ENCODE measurements at regions not wholly inside any gene's neighbourhood (a gene's known extent, or its start where the extent isn't known, plus 50 kb on each side); places are given as distances from the start of the nearest gene placed in this dataset.

GRCh38 chr11:69394234-69394868 lies 87.1 kb upstream of the LINC01488 start:
- Histone ChIP-seq H3K27ac (replicated peaks in 1 of 4) (no peak overlapping the region), H3K36me3 (no peaks in the 10 kb centered on the region), H3K27me3 (peaks cover 0 to 26% (median 0%) of the 10 kb centered on the region in 4 donors), H3K4me3 (no peak overlapping the region), H3K4me1 (peaks cover 0 to 10% (median 9%) of the 10 kb centered on the region in 4 donors), H3K9me3 (no peaks in the 10 kb centered on the region)
- WGBS: 84% methylated on average over 15 of the region's 20 CpGs
- TF ChIP-seq EP300 (IDR thresholded peaks at IDR 0.05): no peak
- TF ChIP-seq POLR2A (IDR thresholded peaks at IDR 0.05; ENCODE audit: low read depth): no peak
- TF ChIP-seq CTCF (IDR thresholded peaks at IDR 0.05): no peak
- TF ChIP-seq POLR2AphosphoS5 (IDR thresholded peaks at IDR 0.05): no peak
- intact Hi-C loops (cut with DNase I): no loop called here
- no peak for DNase-seq (ENCODE audit: extremely low spot score)

GRCh38 chr11:69394869-69395246 lies 86.6 kb upstream of the LINC01488 start:
- H3K4me1 ChIP-seq: peaks cover 0 to 10% (median 9%) of the 10 kb centered on the region in 4 donors
- H3K36me3 ChIP-seq: no peaks in the 10 kb centered on the region
- peaks cover 0 to 26% (median 0%) of the 10 kb centered on the region in 4 donors for H3K27me3 ChIP-seq
- 71% methylated on average over 7 of the region's 7 CpGs for WGBS
- no peak overlapping the region for H3K4me3 ChIP-seq
- H3K9me3 ChIP-seq: no peaks in the 10 kb centered on the region
- DNase-seq (ENCODE audit: extremely low spot score): no peak
- no peak overlapping the region for H3K27ac ChIP-seq (replicated peaks in 1 of 4)
- intact Hi-C loops (cut with DNase I): no loop called here
- TF ChIP-seq POLR2A (IDR thresholded peaks at IDR 0.05; ENCODE audit: low read depth): no peak
- TF ChIP-seq CTCF (IDR thresholded peaks at IDR 0.05): no peak
- no peak for TF ChIP-seq EP300 (IDR thresholded peaks at IDR 0.05)

GRCh38 chr11:69395287-69395686 lies 86.2 kb upstream of the LINC01488 start:
- TF ChIP-seq POLR2AphosphoS5 (IDR thresholded peaks at IDR 0.05) (no peak), CTCF (IDR thresholded peaks at IDR 0.05) (no peak), EP300 (IDR thresholded peaks at IDR 0.05) (no peak), POLR2A (IDR thresholded peaks at IDR 0.05; ENCODE audit: low read depth) (no peak)
- no peaks in the 10 kb centered on the region for H3K36me3 ChIP-seq
- H3K27ac ChIP-seq (replicated peaks in 1 of 4): no peak overlapping the region
- peaks cover 0 to 10% (median 9%) of the 10 kb centered on the region in 4 donors for H3K4me1 ChIP-seq
- 89% methylated on average over 1 of the region's 8 CpGs for WGBS
- no peak overlapping the region for H3K4me3 ChIP-seq
- no peaks in the 10 kb centered on the region for H3K9me3 ChIP-seq
- intact Hi-C loops (cut with DNase I): no loop called here
- no peak for DNase-seq (ENCODE audit: extremely low spot score)
- H3K27me3 ChIP-seq: peaks cover 0 to 24% (median 0%) of the 10 kb centered on the region in 4 donors

GRCh38 chr11:69396051-69396947 lies 85.2 kb upstream of the LINC01488 start:
- TF ChIP-seq CTCF (IDR thresholded peaks at IDR 0.05) (no peak), POLR2A (IDR thresholded peaks at IDR 0.05; ENCODE audit: low read depth) (no peak), POLR2AphosphoS5 (IDR thresholded peaks at IDR 0.05) (no peak), EP300 (IDR thresholded peaks at IDR 0.05) (no peak)
- peaks cover 0 to 15% (median 0%) of the 10 kb centered on the region in 4 donors for H3K27me3 ChIP-seq
- WGBS: 85% methylated on average over 12 of the region's 14 CpGs
- DNase-seq (ENCODE audit: extremely low spot score): no peak
- no peak overlapping the region for H3K4me3 ChIP-seq
- H3K27ac ChIP-seq (replicated peaks in 1 of 4): no peak overlapping the region
- intact Hi-C loops (cut with DNase I): no loop called here
- H3K36me3 ChIP-seq: no peaks in the 10 kb centered on the region
- peaks cover 0 to 10% (median 9%) of the 10 kb centered on the region in 4 donors for H3K4me1 ChIP-seq
- H3K9me3 ChIP-seq: no peaks in the 10 kb centered on the region

Measured in esophagus muscularis mucosa (tissue), 4 donors.